GM23338 (cell line): ENCODE measurements at regions not wholly inside any gene's neighbourhood (a gene's known extent, or its start where the extent isn't known, plus 50 kb on each side); places are given as distances from the start of the nearest gene placed in this dataset.

ENCODE experiments used
- ATAC-seq: fragments of 200-7000 bp; cut with Tn5 transposase; 3 replicates; pipeline ENCODE4 v1.9.1; 2020
- DNase-seq: peaks from one replicate; pipeline ENCODE4 v3.0.0-alpha.2; 2015; ENCODE audit warnings: low spot score
- H2AFZ ChIP-seq: fragments of 200-600 bp; sonication (generic); 2 replicates; pipeline ENCODE4 v1.8.0; 2016; ENCODE audit warnings: antibody characterized with exemption, mild to moderate bottlenecking, moderate library complexity
- H3F3A ChIP-seq: fragments of 200-600 bp; sonication (generic); replicated peaks from 2 replicates; pipeline ENCODE4 v1.8.0; 2017; ENCODE audit warnings: antibody characterized with exemption, mixed run types, low read depth
- H3K27ac ChIP-seq: fragments of 200-600 bp; sonication (generic); 2 replicates; pipeline ENCODE4 v1.6.1; 2016; ENCODE audit warnings: low read depth
- H3K27me3 ChIP-seq: fragments of 200-600 bp; sonication (generic); 2 replicates; pipeline ENCODE4 v1.8.0; 2016; ENCODE audit warnings: mild to moderate bottlenecking, mixed run types, moderate library complexity; ENCODE audit not compliant: insufficient read depth
- H3K36me3 ChIP-seq: fragments of 200-600 bp; sonication (generic); 2 replicates; pipeline ENCODE4 v1.8.0; 2016; ENCODE audit warnings: mild to moderate bottlenecking; ENCODE audit not compliant: insufficient read depth
- H3K4me1 ChIP-seq: fragments of 200-600 bp; sonication (generic); 2 replicates; pipeline ENCODE4 v1.8.0; 2016; ENCODE audit warnings: mild to moderate bottlenecking, moderate library complexity; ENCODE audit not compliant: insufficient read depth
- H3K4me2 ChIP-seq: fragments of 200-600 bp; sonication (generic); 2 replicates; pipeline ENCODE4 v1.7.1; 2017; ENCODE audit warnings: mixed run types
- H3K4me3 ChIP-seq: fragments of 200-600 bp; sonication (generic); 2 replicates; pipeline ENCODE4 v1.6.1; 2016; ENCODE audit warnings: mixed run types
- H3K79me2 ChIP-seq: fragments of 200-600 bp; sonication (generic); replicated peaks from 2 replicates; pipeline ENCODE4 v1.8.0; 2017; ENCODE audit warnings: mild to moderate bottlenecking; ENCODE audit not compliant: insufficient read depth
- H3K9me2 ChIP-seq: fragments of 200-600 bp; sonication (generic); 2 replicates; pipeline ENCODE4 v1.8.0; 2017; ENCODE audit not compliant: insufficient read depth
- H4K20me1 ChIP-seq: fragments of 200-600 bp; sonication (generic); replicated peaks from 2 replicates; pipeline ENCODE4 v1.8.0; 2017; ENCODE audit warnings: mild to moderate bottlenecking; ENCODE audit not compliant: insufficient read depth
- H3K27ac Mint-ChIP-seq: 2 replicates; pipeline ENCODE4 v1.8.0; 2020; ENCODE audit warnings: inconsistent platforms, mild to moderate bottlenecking, moderate library complexity, mixed read lengths
- H3K27me3 Mint-ChIP-seq: 3 replicates; pipeline ENCODE4 v1.8.0; 2022; ENCODE audit warnings: low read depth, mild to moderate bottlenecking, moderate library complexity, mixed read lengths, inconsistent platforms; ENCODE audit not compliant: insufficient read depth, poor library complexity
- H3K36me3 Mint-ChIP-seq: 3 replicates; pipeline ENCODE4 v1.8.0; 2021; ENCODE audit warnings: low read depth, mild to moderate bottlenecking, inconsistent platforms, moderate library complexity, mixed read lengths
- H3K4me1 Mint-ChIP-seq: 3 replicates; pipeline ENCODE4 v1.8.0; 2020; ENCODE audit warnings: mild to moderate bottlenecking, inconsistent platforms, mixed read lengths
- H3K4me3 Mint-ChIP-seq: 3 replicates; pipeline ENCODE4 v1.8.0; 2021; ENCODE audit warnings: moderate library complexity, mild to moderate bottlenecking, inconsistent platforms, mixed read lengths
- H3K9me3 Mint-ChIP-seq: 3 replicates; pipeline ENCODE4 v1.8.0; 2020; ENCODE audit warnings: moderate library complexity, mild to moderate bottlenecking, inconsistent platforms, mixed read lengths
- CREB1 ChIP-seq: fragments of 250-450 bp; sonication (Bioruptor Pico); IDR thresholded peaks from 2 replicates; pipeline ENCODE4 v1.5.0; 2020; ENCODE audit warnings: low read depth, mild to moderate bottlenecking, moderate library complexity
- EZH2 ChIP-seq: fragments of 200-600 bp; sonication (generic); IDR thresholded peaks from one replicate; pipeline ENCODE4 v1.8.0; 2017; ENCODE audit warnings: antibody characterized with exemption, mild to moderate bottlenecking, low read depth; ENCODE audit not compliant: unreplicated experiment
- EZH2phosphoT487 ChIP-seq: fragments of 200-600 bp; sonication (generic); IDR thresholded peaks from one replicate; pipeline ENCODE4 v1.8.1; 2018; ENCODE audit warnings: antibody characterized with exemption; ENCODE audit not compliant: unreplicated experiment
- JUNB ChIP-seq: IDR thresholded peaks from one replicate; pipeline ENCODE4 v1.6.1; 2016; ENCODE audit warnings: antibody characterized with exemption; ENCODE audit not compliant: unreplicated experiment
- NANOG ChIP-seq: IDR thresholded peaks from 2 replicates; pipeline ENCODE4 v1.6.1; 2016; ENCODE audit warnings: antibody characterized with exemption, borderline replicate concordance
- POLR2AphosphoS5 ChIP-seq: IDR thresholded peaks from 2 replicates; pipeline ENCODE4 v1.6.1; 2016; ENCODE audit warnings: antibody characterized with exemption, low read depth
- STAT1 ChIP-seq: IDR thresholded peaks from one replicate; pipeline ENCODE4 v1.6.1; 2016; ENCODE audit warnings: antibody characterized with exemption; ENCODE audit not compliant: unreplicated experiment
- ZNF114 ChIP-seq: fragments of 250-450 bp; sonication (Bioruptor Pico); IDR thresholded peaks from 2 replicates; pipeline ENCODE4 v1.5.0; 2020; ENCODE audit warnings: mild to moderate bottlenecking, moderate library complexity
- ZNF331 ChIP-seq: fragments of 250-450 bp; sonication (Bioruptor Pico); IDR thresholded peaks from 2 replicates; pipeline ENCODE4 v1.5.0; 2020; ENCODE audit warnings: low read depth, mild to moderate bottlenecking, moderate library complexity
- TF ChIP-seq, protein P1 (sequence below), 2 experiments: fragments of 200-600 bp in 1 of 2; sonication (generic) in 1 of 2; conservative IDR thresholded peaks; 2 replicates each; pipeline versions ENCODE4 v1.5.1 to v1.6.1; 2016 to 2017; ENCODE audit warnings: antibody characterized with exemption in 2 of 2, low read depth in 2 of 2, mild to moderate bottlenecking in 2 of 2, moderate library complexity in 1 of 2
- TF ChIP-seq, protein P2 (sequence below): fragments of 250-450 bp; sonication (Bioruptor Pico); IDR thresholded peaks from 2 replicates; pipeline ENCODE4 v1.5.0; 2020; ENCODE audit warnings: mild to moderate bottlenecking, moderate library complexity
- TF ChIP-seq, protein P3 (sequence below): IDR thresholded peaks from 2 replicates; pipeline ENCODE4 v1.6.1; 2016; ENCODE audit warnings: antibody characterized with exemption
- TF ChIP-seq, protein P4 (sequence below): IDR thresholded peaks from one replicate; pipeline ENCODE4 v1.6.1; 2018; ENCODE audit warnings: antibody characterized with exemption; ENCODE audit not compliant: unreplicated experiment

DNA sequence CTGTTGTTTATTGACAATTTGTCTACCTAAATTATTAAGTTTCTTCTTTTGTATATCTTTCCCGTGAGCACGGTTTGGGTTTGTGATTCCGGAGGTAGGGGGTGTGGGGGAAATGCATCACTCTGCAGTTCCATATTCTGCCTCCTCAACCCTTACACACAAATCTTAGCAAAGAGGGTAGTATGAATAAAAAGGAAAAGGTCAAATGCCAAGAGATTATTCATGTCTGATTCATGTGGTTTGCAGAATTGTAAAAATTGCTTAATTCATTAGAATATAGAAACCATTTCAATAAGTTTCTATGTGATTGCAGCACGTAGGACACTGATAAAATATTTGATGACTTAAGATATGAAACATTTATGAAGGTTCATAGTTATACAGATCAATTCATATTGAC is 601.9 kb downstream of the SEMA5A start:
- no peak overlapping the region for H3K4me3 ChIP-seq
- no peak overlapping the region for H3K27ac ChIP-seq
- no peaks in the 10 kb centered on the region for H3K4me1 ChIP-seq
- ATAC-seq = no peak
- Mint-ChIP-seq H3K9me3 (peaks cover 22% of the 10 kb centered on the region), H3K27ac (no peak overlapping the region), H3K27me3 (no peaks in the 10 kb centered on the region), H3K4me1 (no peaks in the 10 kb centered on the region), H3K4me3 (no peak overlapping the region), H3K36me3 (peaks cover 10% of the 10 kb centered on the region; the same call in 2 of the 3 replicates)
- DNase-seq = no peak
- H3K27me3 ChIP-seq = no peaks in the 10 kb centered on the region
- no peak for TF ChIP-seq ZNF114 (CRISPR knock-in tag)
- TF ChIP-seq, protein P1, sequence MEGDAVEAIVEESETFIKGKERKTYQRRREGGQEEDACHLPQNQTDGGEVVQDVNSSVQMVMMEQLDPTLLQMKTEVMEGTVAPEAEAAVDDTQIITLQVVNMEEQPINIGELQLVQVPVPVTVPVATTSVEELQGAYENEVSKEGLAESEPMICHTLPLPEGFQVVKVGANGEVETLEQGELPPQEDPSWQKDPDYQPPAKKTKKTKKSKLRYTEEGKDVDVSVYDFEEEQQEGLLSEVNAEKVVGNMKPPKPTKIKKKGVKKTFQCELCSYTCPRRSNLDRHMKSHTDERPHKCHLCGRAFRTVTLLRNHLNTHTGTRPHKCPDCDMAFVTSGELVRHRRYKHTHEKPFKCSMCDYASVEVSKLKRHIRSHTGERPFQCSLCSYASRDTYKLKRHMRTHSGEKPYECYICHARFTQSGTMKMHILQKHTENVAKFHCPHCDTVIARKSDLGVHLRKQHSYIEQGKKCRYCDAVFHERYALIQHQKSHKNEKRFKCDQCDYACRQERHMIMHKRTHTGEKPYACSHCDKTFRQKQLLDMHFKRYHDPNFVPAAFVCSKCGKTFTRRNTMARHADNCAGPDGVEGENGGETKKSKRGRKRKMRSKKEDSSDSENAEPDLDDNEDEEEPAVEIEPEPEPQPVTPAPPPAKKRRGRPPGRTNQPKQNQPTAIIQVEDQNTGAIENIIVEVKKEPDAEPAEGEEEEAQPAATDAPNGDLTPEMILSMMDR (conservative IDR thresholded peaks at IDR 0.05; ENCODE audit: low read depth in 2 of 2) = no peak
- TF ChIP-seq JUNB = no peak
- TF ChIP-seq STAT1 = no peak
- no peak for TF ChIP-seq EZH2phosphoT487
- TF ChIP-seq CREB1 (CRISPR knock-in tag) = no peak
- TF ChIP-seq, protein P2, sequence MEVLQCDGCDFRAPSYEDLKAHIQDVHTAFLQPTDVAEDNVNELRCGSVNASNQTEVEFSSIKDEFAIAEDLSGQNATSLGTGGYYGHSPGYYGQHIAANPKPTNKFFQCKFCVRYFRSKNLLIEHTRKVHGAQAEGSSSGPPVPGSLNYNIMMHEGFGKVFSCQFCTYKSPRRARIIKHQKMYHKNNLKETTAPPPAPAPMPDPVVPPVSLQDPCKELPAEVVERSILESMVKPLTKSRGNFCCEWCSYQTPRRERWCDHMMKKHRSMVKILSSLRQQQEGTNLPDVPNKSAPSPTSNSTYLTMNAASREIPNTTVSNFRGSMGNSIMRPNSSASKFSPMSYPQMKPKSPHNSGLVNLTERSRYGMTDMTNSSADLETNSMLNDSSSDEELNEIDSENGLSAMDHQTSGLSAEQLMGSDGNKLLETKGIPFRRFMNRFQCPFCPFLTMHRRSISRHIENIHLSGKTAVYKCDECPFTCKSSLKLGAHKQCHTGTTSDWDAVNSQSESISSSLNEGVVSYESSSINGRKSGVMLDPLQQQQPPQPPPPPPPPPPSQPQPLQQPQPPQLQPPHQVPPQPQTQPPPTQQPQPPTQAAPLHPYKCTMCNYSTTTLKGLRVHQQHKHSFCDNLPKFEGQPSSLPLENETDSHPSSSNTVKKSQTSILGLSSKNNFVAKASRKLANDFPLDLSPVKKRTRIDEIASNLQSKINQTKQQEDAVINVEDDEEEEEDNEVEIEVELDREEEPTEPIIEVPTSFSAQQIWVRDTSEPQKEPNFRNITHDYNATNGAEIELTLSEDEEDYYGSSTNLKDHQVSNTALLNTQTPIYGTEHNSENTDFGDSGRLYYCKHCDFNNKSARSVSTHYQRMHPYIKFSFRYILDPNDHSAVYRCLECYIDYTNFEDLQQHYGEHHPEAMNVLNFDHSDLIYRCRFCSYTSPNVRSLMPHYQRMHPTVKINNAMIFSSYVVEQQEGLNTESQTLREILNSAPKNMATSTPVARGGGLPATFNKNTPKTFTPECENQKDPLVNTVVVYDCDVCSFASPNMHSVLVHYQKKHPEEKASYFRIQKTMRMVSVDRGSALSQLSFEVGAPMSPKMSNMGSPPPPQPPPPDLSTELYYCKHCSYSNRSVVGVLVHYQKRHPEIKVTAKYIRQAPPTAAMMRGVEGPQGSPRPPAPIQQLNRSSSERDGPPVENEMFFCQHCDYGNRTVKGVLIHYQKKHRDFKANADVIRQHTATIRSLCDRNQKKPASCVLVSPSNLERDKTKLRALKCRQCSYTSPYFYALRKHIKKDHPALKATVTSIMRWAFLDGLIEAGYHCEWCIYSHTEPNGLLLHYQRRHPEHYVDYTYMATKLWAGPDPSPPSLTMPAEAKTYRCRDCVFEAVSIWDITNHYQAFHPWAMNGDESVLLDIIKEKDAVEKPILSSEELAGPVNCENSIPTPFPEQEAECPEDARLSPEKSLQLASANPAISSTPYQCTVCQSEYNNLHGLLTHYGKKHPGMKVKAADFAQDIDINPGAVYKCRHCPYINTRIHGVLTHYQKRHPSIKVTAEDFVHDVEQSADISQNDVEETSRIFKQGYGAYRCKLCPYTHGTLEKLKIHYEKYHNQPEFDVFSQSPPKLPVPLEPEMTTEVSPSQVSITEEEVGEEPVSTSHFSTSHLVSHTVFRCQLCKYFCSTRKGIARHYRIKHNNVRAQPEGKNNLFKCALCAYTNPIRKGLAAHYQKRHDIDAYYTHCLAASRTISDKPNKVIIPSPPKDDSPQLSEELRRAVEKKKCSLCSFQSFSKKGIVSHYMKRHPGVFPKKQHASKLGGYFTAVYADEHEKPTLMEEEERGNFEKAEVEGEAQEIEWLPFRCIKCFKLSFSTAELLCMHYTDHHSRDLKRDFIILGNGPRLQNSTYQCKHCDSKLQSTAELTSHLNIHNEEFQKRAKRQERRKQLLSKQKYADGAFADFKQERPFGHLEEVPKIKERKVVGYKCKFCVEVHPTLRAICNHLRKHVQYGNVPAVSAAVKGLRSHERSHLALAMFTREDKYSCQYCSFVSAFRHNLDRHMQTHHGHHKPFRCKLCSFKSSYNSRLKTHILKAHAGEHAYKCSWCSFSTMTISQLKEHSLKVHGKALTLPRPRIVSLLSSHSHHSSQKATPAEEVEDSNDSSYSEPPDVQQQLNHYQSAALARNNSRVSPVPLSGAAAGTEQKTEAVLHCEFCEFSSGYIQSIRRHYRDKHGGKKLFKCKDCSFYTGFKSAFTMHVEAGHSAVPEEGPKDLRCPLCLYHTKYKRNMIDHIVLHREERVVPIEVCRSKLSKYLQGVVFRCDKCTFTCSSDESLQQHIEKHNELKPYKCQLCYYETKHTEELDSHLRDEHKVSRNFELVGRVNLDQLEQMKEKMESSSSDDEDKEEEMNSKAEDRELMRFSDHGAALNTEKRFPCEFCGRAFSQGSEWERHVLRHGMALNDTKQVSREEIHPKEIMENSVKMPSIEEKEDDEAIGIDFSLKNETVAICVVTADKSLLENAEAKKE (CRISPR knock-in tag) = no peak
- TF ChIP-seq, protein P3, sequence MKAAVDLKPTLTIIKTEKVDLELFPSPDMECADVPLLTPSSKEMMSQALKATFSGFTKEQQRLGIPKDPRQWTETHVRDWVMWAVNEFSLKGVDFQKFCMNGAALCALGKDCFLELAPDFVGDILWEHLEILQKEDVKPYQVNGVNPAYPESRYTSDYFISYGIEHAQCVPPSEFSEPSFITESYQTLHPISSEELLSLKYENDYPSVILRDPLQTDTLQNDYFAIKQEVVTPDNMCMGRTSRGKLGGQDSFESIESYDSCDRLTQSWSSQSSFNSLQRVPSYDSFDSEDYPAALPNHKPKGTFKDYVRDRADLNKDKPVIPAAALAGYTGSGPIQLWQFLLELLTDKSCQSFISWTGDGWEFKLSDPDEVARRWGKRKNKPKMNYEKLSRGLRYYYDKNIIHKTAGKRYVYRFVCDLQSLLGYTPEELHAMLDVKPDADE = no peak
- no peak for TF ChIP-seq ZNF331
- no peak for TF ChIP-seq POLR2AphosphoS5
- TF ChIP-seq EZH2 = no peak
- TF ChIP-seq, protein P4, sequence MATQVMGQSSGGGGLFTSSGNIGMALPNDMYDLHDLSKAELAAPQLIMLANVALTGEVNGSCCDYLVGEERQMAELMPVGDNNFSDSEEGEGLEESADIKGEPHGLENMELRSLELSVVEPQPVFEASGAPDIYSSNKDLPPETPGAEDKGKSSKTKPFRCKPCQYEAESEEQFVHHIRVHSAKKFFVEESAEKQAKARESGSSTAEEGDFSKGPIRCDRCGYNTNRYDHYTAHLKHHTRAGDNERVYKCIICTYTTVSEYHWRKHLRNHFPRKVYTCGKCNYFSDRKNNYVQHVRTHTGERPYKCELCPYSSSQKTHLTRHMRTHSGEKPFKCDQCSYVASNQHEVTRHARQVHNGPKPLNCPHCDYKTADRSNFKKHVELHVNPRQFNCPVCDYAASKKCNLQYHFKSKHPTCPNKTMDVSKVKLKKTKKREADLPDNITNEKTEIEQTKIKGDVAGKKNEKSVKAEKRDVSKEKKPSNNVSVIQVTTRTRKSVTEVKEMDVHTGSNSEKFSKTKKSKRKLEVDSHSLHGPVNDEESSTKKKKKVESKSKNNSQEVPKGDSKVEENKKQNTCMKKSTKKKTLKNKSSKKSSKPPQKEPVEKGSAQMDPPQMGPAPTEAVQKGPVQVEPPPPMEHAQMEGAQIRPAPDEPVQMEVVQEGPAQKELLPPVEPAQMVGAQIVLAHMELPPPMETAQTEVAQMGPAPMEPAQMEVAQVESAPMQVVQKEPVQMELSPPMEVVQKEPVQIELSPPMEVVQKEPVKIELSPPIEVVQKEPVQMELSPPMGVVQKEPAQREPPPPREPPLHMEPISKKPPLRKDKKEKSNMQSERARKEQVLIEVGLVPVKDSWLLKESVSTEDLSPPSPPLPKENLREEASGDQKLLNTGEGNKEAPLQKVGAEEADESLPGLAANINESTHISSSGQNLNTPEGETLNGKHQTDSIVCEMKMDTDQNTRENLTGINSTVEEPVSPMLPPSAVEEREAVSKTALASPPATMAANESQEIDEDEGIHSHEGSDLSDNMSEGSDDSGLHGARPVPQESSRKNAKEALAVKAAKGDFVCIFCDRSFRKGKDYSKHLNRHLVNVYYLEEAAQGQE = no peak
- TF ChIP-seq NANOG = no peak
- no peaks in the 10 kb centered on the region for H3F3A ChIP-seq
- H2AFZ ChIP-seq = no peak overlapping the region
- H4K20me1 ChIP-seq = no peaks in the 10 kb centered on the region
- H3K4me2 ChIP-seq = no peak overlapping the region
- H3K36me3 ChIP-seq = no peaks in the 10 kb centered on the region
- H3K79me2 ChIP-seq = no peaks in the 10 kb centered on the region
- 0 out of 2 replicates have a peak, but pooled peaks cover 3% of the 10 kb centered on the region for H3K9me2 ChIP-seq
